Sigmoid colon (tissue), 6 donors: ENCODE measurements at regions not wholly inside any gene's neighbourhood (a gene's known extent, or its start where the extent isn't known, plus 50 kb on each side); places are given as distances from the start of the nearest gene placed in this dataset.

Source experiments
- DNase-seq: peaks from one replicate; pipeline ENCODE4 v3.0.0-alpha.2; 2019
- H3K27ac ChIP-seq, 4 donors: fragments of 200-600 bp; sonication (generic); one replicate each; pipeline ENCODE4 v1.5.1; 2016 to 2019; ENCODE audit warnings: mild to moderate bottlenecking in 1 of 4
- H3K27me3 ChIP-seq, 3 donors: fragments of 200-600 bp; sonication (generic); one replicate each; pipeline ENCODE4 v1.5.1; 2019; ENCODE audit warnings: mild to moderate bottlenecking in 1 of 3
- H3K36me3 ChIP-seq, 4 donors: fragments of 200-600 bp; sonication (generic); one replicate each; pipeline ENCODE4 v1.5.1; 2016 to 2019
- H3K4me1 ChIP-seq, 4 donors: fragments of 200-600 bp; sonication (generic); one replicate each; pipeline ENCODE4 v1.5.1; 2017 to 2019
- H3K4me3 ChIP-seq, 4 donors: fragments of 200-600 bp; sonication (generic); one replicate each; pipeline ENCODE4 v1.5.1; 2017 to 2019; ENCODE audit warnings: mild to moderate bottlenecking in 2 of 4, moderate library complexity in 1 of 4
- H3K9me3 ChIP-seq, 4 donors: fragments of 200-600 bp in 3 of 4; sonication (generic) in 3 of 4; one replicate each; pipeline versions ENCODE4 v1.5.1 to v1.6.1; 2013 to 2019
- CTCF ChIP-seq, 4 experiments: fragments of 450-650 bp in 3 of 4; fragments of 200-600 bp in 1 of 4; IDR thresholded peaks; one replicate each; pipeline ENCODE4 v1.5.1; 2016 to 2019; ENCODE audit warnings: antibody characterized with exemption in 4 of 4, mild to moderate bottlenecking in 3 of 4, moderate library complexity in 2 of 4
- EP300 ChIP-seq, 4 donors: sonication (generic); formaldehyde crosslinking; IDR thresholded peaks; one replicate each; pipeline ENCODE4 v1.6.1; 2017; ENCODE audit warnings: antibody characterized with exemption in 4 of 4
- POLR2A ChIP-seq, 2 donors: fragments of 450-650 bp; IDR thresholded peaks; one replicate each; pipeline ENCODE4 v1.6.1; 2016; ENCODE audit warnings: antibody characterized with exemption in 2 of 2, mild to moderate bottlenecking in 2 of 2, moderate library complexity in 2 of 2
- POLR2AphosphoS5 ChIP-seq, 4 donors: sonication (generic); formaldehyde crosslinking; IDR thresholded peaks; one replicate each; pipeline ENCODE4 v1.6.1; 2017; ENCODE audit warnings: antibody characterized with exemption in 4 of 4
- WGBS, 2 donors: extraction: QIAGEN DNeasy Blood & Tissue Kit; methylation state at CpG; one replicate each; pipeline ENCODE4 v1.1.7; 2013; 5-methylcytosine and 5-hydroxymethylcytosine counted together
- intact Hi-C: fragments of 100-400 bp; cut with DNase I; formaldehyde crosslinking; loops from one replicate; pipeline ENCODE4 v1.15.1; 2023
- donor health status: healthy with polysubstance abuse.
- donor health status: healthy.

GRCh38 chr7:108724251-108725100, 154.8 kb downstream of the DNAJB9 start:
- Histone ChIP-seq H3K27ac (no peak overlapping the region), H3K4me3 (no peak overlapping the region), H3K27me3 (no peaks in the 10 kb centered on the region), H3K9me3 (no peaks in the 10 kb centered on the region), H3K36me3 (no peaks in the 10 kb centered on the region), H3K4me1 (no peaks in the 10 kb centered on the region)
- no peak for TF ChIP-seq CTCF (IDR thresholded peaks at IDR 0.05)
- no peak for TF ChIP-seq POLR2A (IDR thresholded peaks at IDR 0.05)
- no peak for TF ChIP-seq POLR2AphosphoS5 (IDR thresholded peaks at IDR 0.05)
- TF ChIP-seq EP300 (IDR thresholded peaks at IDR 0.05): no peak
- intact Hi-C loops: no loop called here
- no peak for DNase-seq
- 44 to 57% methylated on average over 3 of the region's 3 CpGs for WGBS, 2 donors

DNA sequence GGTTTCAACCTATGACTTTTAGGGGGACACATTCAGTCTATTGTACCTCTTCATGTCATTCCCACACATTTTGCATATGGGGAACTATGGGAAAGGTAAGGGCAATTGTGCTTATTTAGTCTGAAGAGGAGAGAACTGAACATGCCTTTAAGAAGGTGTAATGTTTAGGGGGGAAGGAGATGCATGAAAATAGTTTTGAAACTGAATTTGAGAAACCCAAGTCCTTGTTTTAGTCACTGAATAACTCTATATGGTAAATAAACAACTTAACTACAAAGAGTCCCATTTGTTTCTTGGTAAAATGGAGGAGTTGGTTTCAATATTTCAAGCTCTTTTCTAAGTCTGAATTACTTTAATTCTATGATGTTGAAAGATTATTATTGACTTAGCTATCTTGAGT, 166.1 kb downstream of the DNAJB9 start:
- Histone ChIP-seq H3K4me3 (no peak overlapping the region), H3K36me3 (no peaks in the 10 kb centered on the region), H3K27ac (no peak overlapping the region), H3K9me3 (no peaks in the 10 kb centered on the region), H3K27me3 (no peaks in the 10 kb centered on the region), H3K4me1 (no peaks in the 10 kb centered on the region)
- no peak for TF ChIP-seq EP300 (IDR thresholded peaks at IDR 0.05)
- no peak for TF ChIP-seq POLR2A (IDR thresholded peaks at IDR 0.05)
- DNase-seq: no peak
- intact Hi-C loops: no loop called here

- Histone ChIP-seq H3K27me3 (no peaks in the 10 kb centered on the region), H3K4me3 (no peak overlapping the region), H3K9me3 (no peaks in the 10 kb centered on the region), H3K4me1 (no peaks in the 10 kb centered on the region), H3K27ac (no peak overlapping the region), H3K36me3 (no peaks in the 10 kb centered on the region)
- 63 to 76% methylated on average over 2 of the region's 2 CpGs for WGBS, 2 donors
- intact Hi-C loops: no loop called here
- no peak for DNase-seq
- TF ChIP-seq POLR2AphosphoS5 (IDR thresholded peaks at IDR 0.05) (no peak), POLR2A (IDR thresholded peaks at IDR 0.05) (no peak), CTCF (IDR thresholded peaks at IDR 0.05) (no peak), EP300 (IDR thresholded peaks at IDR 0.05) (no peak)
These were observed 166.7 kb downstream of the DNAJB9 start for GRCh38 chr7:108736221-108736891.

- no peaks in the 10 kb centered on the region for H3K36me3 ChIP-seq
- WGBS, 2 donors: 67 to 79% methylated on average over 3 of the region's 3 CpGs
- no peaks in the 10 kb centered on the region for H3K4me1 ChIP-seq
- no peak overlapping the region for H3K27ac ChIP-seq
- intact Hi-C loops: no loop called here
- no peak for DNase-seq
- no peak overlapping the region for H3K4me3 ChIP-seq
- TF ChIP-seq EP300 (IDR thresholded peaks at IDR 0.05) (no peak), CTCF (IDR thresholded peaks at IDR 0.05) (no peak), POLR2AphosphoS5 (IDR thresholded peaks at IDR 0.05) (no peak), POLR2A (IDR thresholded peaks at IDR 0.05) (no peak)
- H3K27me3 ChIP-seq: no peaks in the 10 kb centered on the region
- no peaks in the 10 kb centered on the region for H3K9me3 ChIP-seq
These were observed 201.5 kb downstream of the DNAJB9 start for GRCh38 chr7:108770981-108771745.

DNA sequence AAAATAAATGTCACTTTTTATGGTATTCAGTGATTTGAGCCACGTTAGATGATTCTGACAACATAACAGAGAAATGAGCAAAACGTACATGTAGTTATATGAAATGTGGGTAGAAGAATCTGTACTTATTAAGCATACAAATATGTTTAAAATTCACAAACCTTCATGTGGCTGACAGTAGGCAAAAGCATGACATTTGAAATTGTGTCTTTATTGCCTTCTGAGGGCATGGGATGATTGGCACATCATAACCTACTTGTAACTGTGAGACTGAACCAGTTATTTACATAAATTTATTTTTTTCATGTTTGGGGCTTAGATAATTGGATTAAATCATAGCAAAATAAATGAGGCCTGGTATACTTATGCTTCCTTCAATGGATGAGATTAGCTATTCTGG, 202.2 kb downstream of the DNAJB9 start:
- DNase-seq: no peak
- no peaks in the 10 kb centered on the region for H3K4me1 ChIP-seq
- WGBS, 2 donors: 34 to 56% methylated on average over 2 of the region's 2 CpGs
- intact Hi-C loops: no loop called here
- H3K36me3 ChIP-seq: no peaks in the 10 kb centered on the region
- H3K27ac ChIP-seq: no peak overlapping the region
- H3K4me3 ChIP-seq: no peak overlapping the region
- H3K9me3 ChIP-seq: no peaks in the 10 kb centered on the region
- no peaks in the 10 kb centered on the region for H3K27me3 ChIP-seq
- TF ChIP-seq POLR2A (IDR thresholded peaks at IDR 0.05) (no peak), EP300 (IDR thresholded peaks at IDR 0.05) (no peak), POLR2AphosphoS5 (IDR thresholded peaks at IDR 0.05) (no peak)
